Ovary (tissue), 7 donors: ENCODE measurements at regions not wholly inside any gene's neighbourhood (a gene's known extent, or its start where the extent isn't known, plus 50 kb on each side); places are given as distances from the start of the nearest gene placed in this dataset.

Experiments
- DNase-seq, 5 donors: peaks; one replicate each; pipeline ENCODE4 v3.0.0-alpha.2; 2019 to 2020
- H3K27ac ChIP-seq, 2 donors: fragments of 200-600 bp; one replicate each; pipeline versions ENCODE4 v1.5.1 to v1.8.0; 2019 to 2022
- H3K27me3 ChIP-seq: fragments of 200-600 bp; one replicate; pipeline ENCODE4 v1.8.0; 2022
- H3K36me3 ChIP-seq: fragments of 200-600 bp; sonication (generic); one replicate; pipeline ENCODE4 v1.5.1; 2019
- H3K4me1 ChIP-seq: one replicate; pipeline ENCODE4 v1.8.1; 2013; ENCODE audit warnings: mild to moderate bottlenecking, moderate library complexity; ENCODE audit not compliant: insufficient read depth
- H3K4me3 ChIP-seq: fragments of 200-600 bp; sonication (generic); one replicate; pipeline ENCODE4 v1.5.1; 2017
- H3K9me3 ChIP-seq, 2 donors: fragments of 200-600 bp in 1 of 2; sonication (generic) in 1 of 2; one replicate each; pipeline versions ENCODE4 v1.5.1 to v1.8.1; 2013 to 2019; ENCODE audit warnings: mild to moderate bottlenecking in 1 of 2, moderate library complexity in 1 of 2
- CTCF ChIP-seq, 3 donors: fragments of 450-650 bp in 2 of 3; fragments of 200-600 bp in 1 of 3; IDR thresholded peaks; one replicate each; pipeline versions ENCODE4 v1.5.1 to v1.8.0; 2016 to 2022; ENCODE audit warnings: antibody characterized with exemption in 3 of 3, mild to moderate bottlenecking in 1 of 3
- EP300 ChIP-seq: sonication (generic); formaldehyde crosslinking; IDR thresholded peaks from one replicate; pipeline ENCODE4 v1.6.1; 2017; ENCODE audit warnings: antibody characterized with exemption
- POLR2A ChIP-seq: fragments of 450-650 bp; IDR thresholded peaks from one replicate; pipeline ENCODE4 v1.6.1; 2017; ENCODE audit warnings: antibody characterized with exemption, mild to moderate bottlenecking, moderate library complexity
- WGBS, 3 donors: extraction: QIAGEN DNeasy Blood & Tissue Kit in 1 of 3; methylation state at CpG; one replicate each; pipeline versions ENCODE4 v1.1.5 to v1.1.7; 2013 to 2017; 5-methylcytosine and 5-hydroxymethylcytosine counted together
- intact Hi-C, 4 donors: fragments of 100-400 bp; cut with DNase I; formaldehyde crosslinking; loops; one replicate each; pipeline versions ENCODE4 v1.11.0 to v1.15.1; 2022 to 2023
- donor health status: DM: no; HTN: no; CAD: no; lungs with moderate emphysema.
- donor health status: DM: no; HTN: no; CAD: no.
- donor health status: Bipolar disorder and iron deficiency.
- donor health status: DM: no; HTN: no; CAD: no.
- donor health status: DM: yes; HTN: yes; CAD: no.

- WGBS, 3 donors, result 67 to 77% (median 74%) methylated on average over 3 of the region's 3 CpGs
- no peak overlapping the region for H3K4me3 ChIP-seq
- H3K36me3 ChIP-seq, result no peaks in the 10 kb centered on the region
- no peak for DNase-seq
- no peak overlapping the region for H3K27ac ChIP-seq
- H3K4me1 ChIP-seq, result no peaks in the 10 kb centered on the region
- H3K9me3 ChIP-seq, result no peaks in the 10 kb centered on the region
- TF ChIP-seq POLR2A (no peak), EP300 (no peak), CTCF (IDR thresholded peaks at IDR 0.05) (no peak)
- H3K27me3 ChIP-seq, result peaks cover 3% of the 10 kb centered on the region
- intact Hi-C loops, result no loop called here
These were observed 81.5 kb downstream of the SLIT2 start for GRCh38 chr4:20333141-20333715.

- no peak overlapping the region for H3K27ac ChIP-seq
- no peaks in the 10 kb centered on the region for H3K9me3 ChIP-seq
- no peaks in the 10 kb centered on the region for H3K4me1 ChIP-seq
- WGBS, 3 donors, result 81 to 88% (median 82%) methylated on average over 1 of the region's 1 CpG
- no peaks in the 10 kb centered on the region for H3K27me3 ChIP-seq
- TF ChIP-seq EP300 (no peak), POLR2A (no peak), CTCF (IDR thresholded peaks at IDR 0.05) (no peak)
- DNase-seq, result no peak
- intact Hi-C loops, result no loop called here
- no peak overlapping the region for H3K4me3 ChIP-seq
- no peaks in the 10 kb centered on the region for H3K36me3 ChIP-seq
These were observed 85.6 kb downstream of the SLIT2 start for GRCh38 chr4:20337261-20337664.

GRCh38 chr4:20338841-20339240 is 87.1 kb downstream of the SLIT2 start:
- Histone ChIP-seq H3K27me3 (no peaks in the 10 kb centered on the region), H3K4me3 (no peak overlapping the region), H3K4me1 (no peaks in the 10 kb centered on the region), H3K36me3 (no peaks in the 10 kb centered on the region), H3K9me3 (no peaks in the 10 kb centered on the region), H3K27ac (no peak overlapping the region)
- WGBS, 3 donors, result 89 to 92% (median 91%) methylated on average over 2 of the region's 2 CpGs
- no peak for DNase-seq
- intact Hi-C loops, result no loop called here
- TF ChIP-seq EP300 (no peak), CTCF (IDR thresholded peaks at IDR 0.05) (no peak), POLR2A (no peak)

GRCh38 chr4:20341134-20341738 is 89.5 kb downstream of the SLIT2 start:
- WGBS, 3 donors, result 71 to 81% (median 73%) methylated on average over 5 of the region's 5 CpGs
- no peak for DNase-seq
- no peak overlapping the region for H3K4me3 ChIP-seq
- H3K27ac ChIP-seq, result no peak overlapping the region
- intact Hi-C loops, result no loop called here
- H3K27me3 ChIP-seq, result no peaks in the 10 kb centered on the region
- H3K36me3 ChIP-seq, result no peaks in the 10 kb centered on the region
- H3K4me1 ChIP-seq, result no peaks in the 10 kb centered on the region
- no peaks in the 10 kb centered on the region for H3K9me3 ChIP-seq
- no peak for TF ChIP-seq EP300
- no peak for TF ChIP-seq POLR2A
- TF ChIP-seq CTCF (IDR thresholded peaks at IDR 0.05), result no peak
